ENCODE measurements at regions not wholly inside any gene's neighbourhood (a gene's known extent, or its start where the extent isn't known, plus 50 kb on each side); places are given as distances from the start of the nearest gene placed in this dataset.
"Not testable (repeated sequence)": the region's sequence is repeated elsewhere in the genome, so short reads cannot be mapped to it uniquely, and the experiment has no call there.

- DNase-seq: no peak
These were observed 160.3 kb downstream of the PTPRU start for GRCh38 chr1:29396438-29397255.

DNA sequence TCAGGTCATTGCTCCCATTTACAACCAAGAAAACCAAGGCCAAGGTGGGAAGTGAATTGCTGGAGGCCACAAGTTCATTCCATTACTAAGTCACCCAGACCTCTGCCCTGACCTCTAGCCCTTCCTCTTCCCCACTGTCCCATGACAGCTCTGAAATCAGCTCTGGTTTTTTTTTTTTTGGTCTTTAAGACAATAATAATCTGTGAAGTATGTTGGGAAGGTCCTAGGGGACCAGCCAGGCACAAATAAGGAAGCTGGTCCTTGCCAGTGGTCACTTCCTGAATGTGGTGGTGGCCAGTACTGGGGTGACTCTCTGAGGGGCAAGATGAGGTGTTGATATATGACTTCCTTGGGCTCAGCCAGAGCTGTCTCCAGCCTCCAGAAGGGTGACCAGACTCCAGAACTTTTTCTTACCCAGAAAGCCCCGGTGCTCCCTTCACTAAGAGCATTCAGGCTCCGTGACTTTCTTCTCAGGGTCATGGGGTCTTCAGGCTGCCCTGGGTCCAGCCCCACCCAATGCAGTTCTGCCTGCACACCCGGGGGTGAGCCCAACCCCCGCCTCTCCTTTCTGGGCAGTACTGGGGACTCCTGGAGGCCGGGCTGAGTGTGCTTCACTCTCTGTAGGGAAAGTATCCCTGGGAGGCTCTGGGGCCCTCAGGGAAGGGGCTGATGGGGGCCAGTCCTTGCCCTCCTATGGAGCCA, 159.6 kb downstream of the PTPRU start:
- no peak for DNase-seq

DNA sequence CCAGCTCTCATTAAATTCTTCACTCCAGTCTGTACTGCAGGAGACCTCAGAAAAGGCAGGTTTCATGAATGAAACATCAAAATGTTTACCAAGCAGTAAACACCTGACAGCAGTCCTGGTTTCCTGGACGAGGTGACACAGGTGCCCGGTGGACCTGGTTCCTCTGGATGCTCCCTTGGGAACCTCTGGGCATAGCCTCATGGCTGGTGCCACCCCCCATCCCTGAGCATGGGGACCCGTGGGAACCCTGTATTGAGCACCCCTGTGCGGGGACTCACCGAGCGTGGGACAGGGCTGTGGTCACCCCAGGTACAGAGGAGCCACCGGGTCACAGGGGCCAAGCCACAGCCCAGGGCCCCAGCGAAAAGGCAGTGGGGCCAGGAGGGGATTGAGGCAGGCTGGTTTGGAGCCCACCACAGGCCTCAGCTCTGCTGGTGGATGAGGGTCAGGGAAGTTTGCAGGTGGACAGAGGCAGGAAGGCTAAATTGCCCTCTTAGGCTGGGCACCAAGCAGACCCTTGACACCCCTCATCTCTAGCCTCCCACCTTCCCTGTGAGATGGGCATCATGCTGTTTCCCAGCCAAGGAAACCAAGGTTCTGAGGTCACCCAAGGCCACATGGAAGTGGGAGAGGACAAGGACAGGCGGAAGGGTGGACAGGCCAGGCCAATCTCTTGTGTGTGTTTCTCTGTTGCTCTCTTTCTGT, 158.4 kb downstream of the PTPRU start:
- DNase-seq: no peak

- no peak for DNase-seq
These were observed 157.1 kb downstream of the PTPRU start for GRCh38 chr1:29393451-29393826.

DNA sequence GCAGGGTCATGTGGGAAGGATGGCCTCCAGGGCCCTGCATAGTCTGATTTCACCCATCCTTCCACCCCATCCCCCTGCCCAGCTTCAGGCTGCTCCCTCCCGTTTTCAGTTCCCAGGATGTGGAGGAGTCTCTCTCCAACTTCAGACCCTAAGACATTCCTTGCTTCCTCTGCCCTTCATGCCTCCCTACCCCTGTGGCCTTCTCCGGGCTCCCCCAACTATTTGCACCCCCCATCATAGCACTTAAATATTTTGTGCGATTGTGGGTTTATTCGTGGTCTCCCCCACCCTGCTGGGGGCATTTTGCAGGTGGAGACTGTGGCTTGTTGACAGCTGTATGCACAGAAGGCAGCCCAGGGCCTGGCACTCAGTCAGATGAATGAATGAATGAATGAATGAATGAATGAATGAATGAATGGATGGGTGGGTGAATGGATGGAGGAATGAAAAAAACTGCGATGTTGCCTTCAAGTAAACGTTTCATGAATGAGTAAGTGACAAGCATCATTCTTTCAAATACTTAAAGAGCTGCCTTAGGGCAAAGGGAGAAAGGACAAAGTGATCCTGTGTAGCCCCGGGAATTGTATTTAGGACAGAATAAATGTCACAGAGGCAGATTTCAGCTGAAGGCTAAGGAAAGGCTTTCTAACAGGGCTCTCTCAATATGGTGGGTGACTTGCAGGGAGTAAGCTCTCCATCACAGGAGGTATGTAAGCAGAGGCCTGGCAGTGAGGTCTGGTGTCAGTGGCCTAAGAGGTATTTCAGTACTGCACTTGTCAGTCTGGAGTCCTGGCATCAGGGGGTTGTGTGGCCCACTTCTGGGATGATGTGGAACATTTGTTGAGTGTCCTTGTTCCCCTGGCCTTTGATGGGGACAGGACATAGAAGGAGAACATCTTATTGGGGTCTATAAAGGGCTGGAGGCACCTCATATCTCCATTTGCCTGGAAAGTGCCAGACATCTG, 156.4 kb downstream of the PTPRU start:
- no peak for DNase-seq

GRCh38 chr1:29392036-29392435, 155.7 kb downstream of the PTPRU start:
- no peak for DNase-seq

GRCh38 chr1:29391362-29391880, 155.1 kb downstream of the PTPRU start:
- no peak for DNase-seq

DNA sequence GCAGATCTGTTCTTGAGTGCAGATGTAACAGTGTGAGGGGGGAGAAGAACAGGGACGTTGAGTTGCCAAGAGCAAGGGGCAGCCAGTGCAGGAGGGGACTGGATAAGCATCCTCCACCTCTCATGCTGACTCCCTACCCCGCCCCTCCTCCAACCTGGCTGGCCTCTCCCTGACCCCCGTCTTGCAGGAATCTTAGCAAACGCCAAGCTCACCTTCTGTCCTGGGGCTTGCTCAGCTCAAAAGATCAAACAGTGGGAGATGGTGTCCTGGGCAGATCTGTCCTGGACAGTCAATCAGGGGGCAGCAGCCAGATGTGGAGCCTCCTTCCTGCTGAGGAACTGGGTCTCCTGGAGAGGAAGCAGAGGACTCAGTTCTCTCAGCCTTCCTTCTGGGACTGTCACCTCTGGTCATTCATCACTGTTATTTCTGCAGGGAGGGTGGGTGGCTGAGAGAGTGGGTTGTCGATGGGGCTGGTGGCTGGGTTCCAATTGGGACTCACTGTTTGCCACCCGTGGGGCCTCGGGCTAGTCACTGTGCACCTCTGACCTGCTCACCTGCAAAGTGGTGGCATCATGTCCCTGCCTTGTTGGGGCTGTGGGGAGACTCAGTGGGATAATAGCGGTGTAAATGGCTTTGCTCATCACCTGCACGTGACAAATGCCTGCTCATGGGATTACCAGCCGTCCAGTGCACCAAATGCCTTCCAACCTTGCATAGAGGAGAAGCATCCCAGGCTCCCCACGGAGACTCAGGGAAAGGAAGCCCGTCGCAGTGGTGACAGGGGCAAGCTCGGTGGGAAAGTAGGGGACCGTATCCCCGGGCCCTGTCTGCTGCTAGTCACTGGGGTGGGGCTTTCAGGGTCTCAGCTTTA, 154.4 kb downstream of the PTPRU start:
- no peak for DNase-seq

GRCh38 chr1:29390075-29390474, 153.8 kb downstream of the PTPRU start:
- no peak for DNase-seq

DNA sequence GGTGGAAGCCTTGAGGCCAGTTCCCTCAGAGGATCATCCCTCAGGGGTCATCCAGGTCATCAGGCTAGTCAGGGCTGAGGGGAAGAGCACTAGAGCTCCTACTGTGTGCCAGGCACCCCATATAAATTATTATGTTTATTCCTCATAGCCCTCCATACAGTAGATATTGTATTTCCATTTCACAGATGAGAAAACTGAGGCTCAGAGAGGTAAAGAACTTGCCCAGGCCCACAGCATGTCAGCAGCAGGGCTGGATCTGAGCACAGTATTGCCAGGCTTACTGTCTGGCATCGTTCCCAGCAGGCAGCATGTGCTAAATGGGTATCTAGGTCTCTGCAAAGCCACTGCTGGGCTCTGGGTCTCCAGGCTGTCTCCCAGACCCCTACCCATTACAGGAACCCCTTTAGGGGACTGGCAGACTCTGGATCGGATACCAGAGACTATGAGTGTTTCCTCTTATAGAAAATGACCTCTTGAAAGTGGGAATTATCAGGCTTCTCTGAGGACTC, 153.3 kb downstream of the PTPRU start:
- no peak for DNase-seq

DNA sequence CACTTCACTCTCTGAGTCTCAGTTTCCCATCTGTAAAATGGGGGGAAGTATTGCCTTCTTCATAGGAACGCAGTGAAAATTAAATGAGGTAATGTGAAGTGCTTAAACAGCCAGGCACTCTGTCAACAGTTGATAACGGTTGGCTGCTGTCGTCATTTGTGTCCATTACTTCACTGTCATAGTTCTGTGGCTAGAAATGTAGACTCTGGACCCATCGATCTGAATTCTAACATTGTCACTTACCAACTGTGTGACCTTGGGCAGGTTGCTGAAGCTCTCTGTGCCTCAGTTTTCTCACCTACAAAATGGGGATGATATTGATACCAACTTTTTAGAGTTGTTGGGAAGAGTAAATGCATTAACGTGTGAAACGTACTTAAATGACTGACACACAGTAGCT, 152.6 kb downstream of the PTPRU start:
- DNase-seq: no peak

DNA sequence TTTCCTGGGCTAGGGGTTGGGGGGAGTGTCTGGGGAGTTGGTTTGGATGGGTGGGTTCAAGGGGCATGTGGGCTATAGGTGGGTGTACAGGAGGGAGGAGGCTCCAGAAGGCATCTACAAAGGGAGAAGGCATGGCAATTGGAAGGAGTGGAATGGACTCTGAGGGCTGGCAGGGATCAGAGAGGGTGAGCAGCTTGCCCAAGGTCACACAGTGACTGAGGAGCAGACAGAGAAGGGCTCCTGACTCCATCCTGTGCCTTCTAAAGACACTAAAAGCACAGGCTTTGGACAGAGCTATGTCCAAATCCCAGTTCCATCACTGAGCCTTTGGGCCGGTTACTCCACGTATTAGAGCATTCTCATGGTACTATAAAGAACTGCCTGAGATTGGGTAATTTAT, 151.8 kb downstream of the PTPRU start:
- DNase-seq: no peak

- DNase-seq: no peak
These were observed 150.9 kb downstream of the PTPRU start for GRCh38 chr1:29387210-29387609.

DNA sequence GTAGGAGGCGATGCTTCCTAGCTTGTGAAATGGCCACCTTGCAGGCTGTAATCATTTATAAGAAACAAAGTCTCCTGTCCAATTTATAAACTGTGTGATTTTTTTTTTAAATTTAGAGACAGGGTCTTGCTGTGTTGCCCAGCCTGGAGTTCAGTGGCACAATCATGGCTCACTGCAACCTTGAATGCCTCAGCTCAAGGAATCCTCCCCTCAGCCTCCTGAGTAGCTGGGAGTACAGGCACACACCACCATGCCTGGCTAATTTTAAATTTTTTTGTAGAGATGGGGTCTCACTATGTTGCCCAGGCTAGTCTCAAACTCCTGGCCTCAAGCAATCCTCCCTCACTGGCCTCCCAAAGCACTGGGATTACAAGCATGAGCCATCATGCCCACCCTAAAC, 150.1 kb downstream of the PTPRU start:
- DNase-seq: not testable (repeated sequence)

GRCh38 chr1:29385966-29386365, 149.6 kb downstream of the PTPRU start:
- no peak for DNase-seq

DNA sequence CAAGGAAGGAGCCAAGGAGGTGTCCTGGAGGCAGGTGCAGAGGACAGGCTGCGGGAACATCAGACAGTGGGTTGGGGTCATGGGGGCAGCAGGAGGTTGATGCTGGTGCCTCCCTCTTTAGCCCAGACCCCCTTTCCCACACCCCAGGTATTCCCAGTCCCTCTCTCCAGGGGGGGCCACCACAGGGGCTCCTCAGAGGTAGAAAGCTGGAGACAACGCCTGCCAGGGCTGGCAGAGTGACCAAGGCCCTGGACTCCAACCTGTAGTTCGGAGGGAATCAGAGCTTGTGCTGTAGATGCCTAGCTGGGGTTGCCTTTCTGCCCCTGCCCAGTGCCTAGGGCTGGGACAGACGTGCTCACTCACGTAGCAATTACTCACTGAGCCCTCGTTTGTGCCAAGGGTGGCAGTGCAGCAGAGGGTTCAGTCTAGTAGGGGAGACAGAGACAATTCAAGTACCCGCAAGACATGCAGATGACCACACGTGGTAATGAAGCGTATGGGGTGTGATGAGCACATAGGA, 148.2 kb downstream of the PTPRU start:
- no peak for DNase-seq

DNA sequence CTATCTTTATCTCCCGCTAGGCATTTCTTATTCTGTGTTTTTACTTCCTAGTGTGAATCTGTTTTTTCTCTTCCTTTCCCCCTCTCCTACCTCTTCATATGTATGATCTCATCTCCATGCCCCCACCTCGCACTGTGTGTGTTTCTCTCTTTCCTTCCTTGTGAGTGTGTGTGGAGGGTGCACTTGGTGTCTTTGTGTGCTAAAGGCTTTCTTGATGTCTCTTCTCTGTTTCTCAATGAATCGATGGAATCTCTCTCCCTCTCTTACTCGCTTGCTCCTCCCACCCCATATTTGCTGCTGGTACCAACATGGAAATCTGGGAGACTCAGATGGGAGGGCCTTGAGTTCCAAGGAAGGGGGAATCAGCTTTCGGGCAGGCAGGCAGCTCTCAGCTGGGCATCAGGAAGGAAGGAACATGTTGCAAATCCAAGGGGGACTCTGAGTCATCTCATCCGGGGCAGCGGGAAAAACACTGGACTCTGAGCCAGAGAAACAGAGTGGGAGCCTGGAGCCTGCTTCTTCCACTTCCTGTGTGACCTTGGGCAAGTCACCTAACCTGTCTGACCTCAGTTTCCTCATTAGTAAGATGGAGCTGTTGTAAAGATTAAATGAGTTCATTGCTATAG, 147.5 kb downstream of the PTPRU start:
- no peak for DNase-seq

GRCh38 chr1:29382851-29383745, 146.8 kb downstream of the PTPRU start:
- DNase-seq: no peak

GRCh38 chr1:29381426-29381825, 145.1 kb downstream of the PTPRU start:
- DNase-seq: no peak
